ENCODE measurements at regions not wholly inside any gene's neighbourhood (a gene's known extent, or its start where the extent isn't known, plus 50 kb on each side); places are given as distances from the start of the nearest gene placed in this dataset.
"Not testable (repeated sequence)": the region's sequence is repeated elsewhere in the genome, so short reads cannot be mapped to it uniquely, and the experiment has no call there.

- no peak for DNase-seq (ENCODE audit: low read depth)
Measured at GRCh38 chr18:42328931-42329330, 373.9 kb downstream of the PIK3C3 start.

DNA sequence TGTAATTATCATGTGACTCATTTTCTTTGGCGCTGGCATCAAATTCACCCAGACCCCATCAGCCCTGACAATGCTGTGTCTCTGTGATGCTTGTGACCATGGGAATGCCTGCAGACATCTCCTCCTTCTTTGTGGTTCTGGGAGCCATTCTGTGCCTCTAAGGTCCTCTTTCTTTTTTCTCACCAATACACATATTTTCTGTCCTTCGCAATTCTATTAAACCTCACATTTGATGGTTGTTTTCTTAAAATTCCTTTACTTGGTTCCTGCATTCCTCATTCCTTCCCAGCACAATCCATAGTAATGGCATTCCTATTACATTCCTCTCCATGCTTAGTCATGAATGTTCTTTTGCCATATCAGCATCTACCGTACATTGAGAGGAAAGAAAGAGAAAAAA, 375.3 kb downstream of the PIK3C3 start:
- DNase-seq (ENCODE audit: low read depth), result no peak

GRCh38 chr18:42333558-42333957, 378.5 kb downstream of the PIK3C3 start:
- no peak for DNase-seq (ENCODE audit: low read depth)

DNA sequence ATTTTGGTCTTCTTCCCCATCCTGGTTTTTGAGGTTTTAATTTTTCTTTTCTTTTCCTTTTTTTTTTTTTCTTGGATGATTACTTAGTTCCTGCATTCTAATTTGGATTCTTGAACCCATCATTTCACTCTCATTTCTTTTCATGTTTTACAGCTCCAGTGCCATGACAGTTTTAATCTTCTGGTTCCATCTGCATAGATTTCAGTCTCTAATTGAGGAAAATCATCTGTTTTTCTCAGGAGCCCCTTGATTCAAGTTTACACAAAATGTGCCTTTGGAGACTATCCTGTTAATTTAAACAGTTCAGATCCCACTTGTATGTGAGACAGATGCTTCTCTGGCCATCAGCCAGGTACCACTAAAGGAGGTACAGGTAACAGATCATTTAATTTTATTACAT, 379.9 kb downstream of the PIK3C3 start:
- no peak for DNase-seq (ENCODE audit: low read depth)

- no peak for DNase-seq (ENCODE audit: low read depth)
Measured at GRCh38 chr18:42336139-42336538, 381.1 kb downstream of the PIK3C3 start.

GRCh38 chr18:42337337-42337736, 382.3 kb downstream of the PIK3C3 start:
- DNase-seq (ENCODE audit: low read depth), result not testable (repeated sequence)

DNA sequence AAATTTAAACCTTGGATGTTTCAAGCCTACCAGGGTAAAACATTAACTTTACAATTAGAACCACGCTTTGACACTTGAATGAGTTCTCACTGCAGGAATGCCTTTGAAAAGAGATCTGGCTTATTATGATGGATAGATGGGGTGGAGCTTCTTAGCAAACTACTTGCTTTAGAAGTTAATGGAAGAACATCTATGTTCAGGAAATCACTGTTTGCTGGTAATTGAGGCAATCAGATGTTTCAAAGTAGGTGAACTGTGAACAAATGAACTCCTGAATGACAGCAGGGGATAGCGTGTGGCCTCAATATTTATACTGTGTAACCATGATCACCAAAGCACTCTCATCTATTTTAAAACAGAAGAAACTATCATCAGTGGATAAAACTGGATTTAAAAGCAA, 383.6 kb downstream of the PIK3C3 start:
- DNase-seq (ENCODE audit: low read depth), result no peak

DNA sequence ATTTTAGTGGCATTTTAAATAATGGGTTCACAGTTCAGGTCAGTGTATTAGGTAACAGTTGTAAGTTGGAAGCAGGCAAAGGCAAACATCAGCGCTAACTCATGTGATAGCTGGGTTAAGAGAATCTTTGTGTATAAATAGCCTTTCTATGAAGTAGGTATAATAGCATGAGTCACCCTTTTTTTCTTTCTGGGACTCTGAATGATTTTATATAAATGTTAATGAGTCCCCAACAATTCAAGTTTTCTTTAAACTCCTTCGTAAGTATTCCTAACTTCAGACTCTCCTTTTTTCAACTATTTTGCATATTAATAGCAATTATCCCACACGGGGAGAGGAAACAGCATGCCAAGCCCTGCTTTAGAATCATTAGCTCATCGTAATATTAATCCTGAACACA, 384.3 kb downstream of the PIK3C3 start:
- no peak for DNase-seq (ENCODE audit: low read depth)

DNA sequence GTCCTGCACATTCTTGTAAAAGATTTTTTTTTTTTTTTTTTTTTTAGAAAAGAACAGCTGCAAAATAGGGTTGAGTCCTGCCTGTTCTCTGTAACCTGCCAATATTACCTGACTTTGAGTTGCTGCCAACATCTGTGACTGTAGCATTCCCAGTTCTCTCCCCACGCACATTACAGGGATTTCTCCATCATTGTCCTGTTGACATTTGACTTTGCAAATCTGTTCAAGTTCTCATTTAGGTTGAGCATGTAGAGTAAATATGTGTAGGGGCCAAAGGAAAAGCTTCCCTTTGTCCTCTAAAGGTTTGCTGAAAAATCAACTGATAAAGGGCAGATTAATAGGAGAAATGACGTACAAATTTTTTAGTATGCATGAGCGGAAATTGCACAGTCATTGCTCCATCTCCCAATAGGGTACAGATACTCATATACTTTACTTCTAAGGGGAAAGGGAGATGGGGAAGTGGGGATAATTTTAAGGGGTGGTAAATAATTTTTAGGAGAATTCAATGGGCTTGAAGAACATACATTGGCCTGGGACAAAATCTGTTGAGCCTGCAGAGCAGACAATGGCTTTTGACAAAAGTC, 385.5 kb downstream of the PIK3C3 start:
- DNase-seq (ENCODE audit: low read depth), result no peak

DNA sequence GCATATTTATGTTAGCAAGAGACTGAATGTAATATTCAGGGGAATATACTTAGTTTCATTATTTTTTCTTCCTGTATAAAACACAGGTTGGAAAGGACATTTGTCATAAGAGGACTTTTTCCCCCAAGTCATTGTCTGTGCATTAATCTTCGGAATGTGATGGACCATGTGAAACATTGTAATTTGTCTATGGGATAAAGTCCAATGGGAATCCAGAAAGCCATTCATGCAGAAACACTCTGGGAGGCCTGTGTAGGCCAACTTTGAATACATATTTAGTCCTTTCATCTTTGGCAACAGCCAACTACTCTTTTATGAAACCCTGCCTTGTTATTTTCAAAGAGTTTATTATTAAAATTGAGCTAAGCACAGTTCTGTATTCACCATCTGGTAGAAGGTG, 386.4 kb downstream of the PIK3C3 start:
- DNase-seq (ENCODE audit: low read depth), result no peak

- DNase-seq (ENCODE audit: low read depth), result no peak
Measured at GRCh38 chr18:42348722-42349121, 393.7 kb downstream of the PIK3C3 start.

DNA sequence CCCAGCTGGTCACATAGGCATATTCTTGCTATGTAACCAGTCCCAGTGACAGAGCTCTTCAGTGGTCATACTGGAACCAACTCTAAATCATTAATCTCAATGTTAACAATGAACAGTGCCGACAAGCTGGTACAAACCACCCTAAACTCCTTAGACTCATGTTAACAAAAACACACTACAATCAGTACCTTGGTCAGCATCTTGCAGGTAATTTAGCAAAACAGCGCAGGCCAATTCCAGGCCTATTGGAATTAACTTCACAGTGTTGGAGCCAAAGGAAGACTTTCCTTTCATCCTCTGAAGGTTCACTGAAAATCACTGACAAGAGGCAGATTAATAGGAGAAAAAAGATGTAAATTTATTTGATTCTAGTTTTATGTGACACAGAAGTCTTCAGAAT, 396.4 kb downstream of the PIK3C3 start:
- no peak for DNase-seq (ENCODE audit: low read depth)

DNA sequence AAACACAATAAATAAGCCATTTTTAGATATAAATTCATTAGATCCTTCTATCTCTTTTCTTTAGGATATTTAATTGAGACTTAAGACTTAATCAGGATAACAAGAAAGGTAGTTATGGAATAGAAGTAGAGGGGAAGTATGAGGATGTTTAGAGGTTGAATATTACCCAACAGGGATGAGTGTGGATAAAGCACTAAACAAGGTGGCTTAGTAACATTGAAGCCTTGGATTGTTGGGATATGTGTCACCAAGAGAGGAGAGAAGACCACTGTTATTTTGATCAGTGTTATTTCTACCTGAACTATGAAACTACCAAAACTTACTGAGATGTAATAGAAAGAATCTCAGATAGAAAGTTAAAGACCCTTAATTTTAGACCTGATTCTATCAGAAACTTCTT, 405.7 kb downstream of the PIK3C3 start:
- DNase-seq (ENCODE audit: low read depth), result no peak

GRCh38 chr18:42363446-42364441, 408.7 kb downstream of the PIK3C3 start:
- no peak for DNase-seq (ENCODE audit: low read depth)

GRCh38 chr18:42364766-42365165, 409.7 kb downstream of the PIK3C3 start:
- no peak for DNase-seq (ENCODE audit: low read depth)

GRCh38 chr18:42365591-42365990, 410.6 kb downstream of the PIK3C3 start:
- no peak for DNase-seq (ENCODE audit: low read depth)

DNA sequence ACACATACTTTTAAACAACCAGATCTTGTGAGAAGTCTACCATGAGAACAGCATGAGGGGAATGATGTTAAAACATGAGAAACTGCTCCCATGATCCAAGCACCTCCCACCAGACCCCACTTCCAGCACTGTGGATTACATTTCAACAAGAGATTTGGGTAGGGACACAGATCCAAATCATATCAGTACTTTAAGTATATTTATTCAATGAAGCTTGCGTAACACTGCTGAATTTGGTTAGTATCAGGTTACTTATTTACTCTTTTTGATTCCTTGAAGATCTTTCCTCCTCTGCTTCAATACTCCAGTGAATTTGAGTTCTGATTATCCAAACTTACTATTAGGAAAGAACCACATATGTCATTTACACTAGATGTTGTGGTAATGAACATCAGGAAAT, 418.6 kb downstream of the PIK3C3 start:
- no peak for DNase-seq (ENCODE audit: low read depth)

- DNase-seq (ENCODE audit: low read depth), result no peak
Measured at GRCh38 chr18:42374961-42375360, 419.9 kb downstream of the PIK3C3 start.

GRCh38 chr18:42378854-42379253, 423.8 kb downstream of the PIK3C3 start:
- DNase-seq (ENCODE audit: low read depth), result not testable (repeated sequence)

DNA sequence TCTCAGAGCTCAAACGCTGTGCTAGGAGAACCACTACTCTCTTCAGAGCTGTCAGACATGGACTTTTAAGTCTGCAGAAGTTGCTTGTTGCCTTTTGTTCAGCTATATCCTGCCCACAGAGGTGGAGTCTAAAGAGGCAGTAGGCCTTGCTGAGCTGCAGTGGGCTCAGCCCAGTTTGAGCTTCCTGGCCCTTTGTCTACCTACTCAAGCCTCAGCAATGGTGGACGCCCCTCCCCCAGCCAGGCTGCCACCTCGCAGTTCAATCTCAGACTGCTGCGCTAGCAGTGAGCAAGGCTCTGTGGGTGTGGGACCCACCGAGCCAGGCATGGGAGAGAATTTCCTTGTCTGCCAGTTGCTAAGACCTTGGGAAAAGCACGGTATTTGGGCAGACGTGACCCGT, 426.2 kb downstream of the PIK3C3 start:
- DNase-seq (ENCODE audit: low read depth), result not testable (repeated sequence)

DNA sequence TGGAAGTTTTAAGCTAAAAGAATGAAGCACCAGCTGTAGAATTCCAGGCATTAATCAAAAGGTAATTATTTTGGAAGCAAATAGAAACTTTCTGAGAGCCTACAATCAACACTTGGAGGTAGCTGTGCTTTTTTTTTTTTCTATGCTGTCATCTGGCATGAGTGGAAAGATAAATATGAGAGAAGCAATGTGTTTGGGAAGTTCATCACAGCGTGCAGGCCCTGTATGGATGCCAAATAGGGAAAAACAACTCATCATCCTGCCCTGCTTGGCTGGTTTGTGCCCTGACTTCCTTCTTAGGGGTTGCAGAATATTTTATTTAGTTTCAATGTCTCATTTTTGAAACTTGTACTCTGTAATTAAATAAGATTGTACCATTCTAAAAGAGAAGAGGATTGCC, 437.4 kb downstream of the PIK3C3 start:
- no peak for DNase-seq (ENCODE audit: low read depth)

GRCh38 chr18:42392926-42393325, 437.9 kb downstream of the PIK3C3 start:
- no peak for DNase-seq (ENCODE audit: low read depth)

DNA sequence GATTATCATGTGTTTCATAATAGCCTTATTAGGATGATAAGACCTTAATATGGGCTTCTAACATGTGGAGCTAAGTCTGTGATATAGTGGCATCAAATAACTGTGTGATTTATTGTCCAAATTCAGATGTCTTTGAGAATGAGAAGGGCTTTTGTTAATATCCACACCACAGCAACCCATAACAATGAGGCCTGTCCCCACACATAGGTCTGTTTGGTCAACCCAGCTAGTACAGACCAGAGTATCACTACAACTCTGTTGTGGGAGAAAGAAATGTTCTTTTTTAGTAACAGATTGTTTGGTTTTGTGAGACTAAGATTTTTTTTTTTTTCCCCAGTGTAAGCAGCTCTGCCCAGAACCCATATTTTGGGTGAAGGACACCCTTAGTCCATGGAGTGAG, 439.2 kb downstream of the PIK3C3 start:
- DNase-seq (ENCODE audit: low read depth), result no peak
